Esophagus muscularis mucosa (tissue), 4 donors: ENCODE measurements at regions not wholly inside any gene's neighbourhood (a gene's known extent, or its start where the extent isn't known, plus 50 kb on each side); places are given as distances from the start of the nearest gene placed in this dataset.

Experiments used
- EP300 ChIP-seq: sonication (generic); formaldehyde crosslinking; IDR thresholded peaks from one replicate; pipeline ENCODE4 v1.6.1; 2017; ENCODE audit warnings: antibody characterized with exemption
- POLR2A ChIP-seq: fragments of 450-650 bp; IDR thresholded peaks from one replicate; pipeline ENCODE4 v1.6.1; 2017; ENCODE audit warnings: antibody characterized with exemption, moderate library complexity, mild to moderate bottlenecking, low read depth
- TF ChIP-seq, protein P1 (sequence below), 3 experiments: fragments of 200-600 bp in 2 of 3; fragments of 450-650 bp in 1 of 3; sonication (generic) in 2 of 3; IDR thresholded peaks; one replicate each; pipeline ENCODE4 v1.5.1; 2017 to 2019; ENCODE audit warnings: antibody characterized with exemption in 3 of 3, mild to moderate bottlenecking in 2 of 3, moderate library complexity in 1 of 3

DNA sequence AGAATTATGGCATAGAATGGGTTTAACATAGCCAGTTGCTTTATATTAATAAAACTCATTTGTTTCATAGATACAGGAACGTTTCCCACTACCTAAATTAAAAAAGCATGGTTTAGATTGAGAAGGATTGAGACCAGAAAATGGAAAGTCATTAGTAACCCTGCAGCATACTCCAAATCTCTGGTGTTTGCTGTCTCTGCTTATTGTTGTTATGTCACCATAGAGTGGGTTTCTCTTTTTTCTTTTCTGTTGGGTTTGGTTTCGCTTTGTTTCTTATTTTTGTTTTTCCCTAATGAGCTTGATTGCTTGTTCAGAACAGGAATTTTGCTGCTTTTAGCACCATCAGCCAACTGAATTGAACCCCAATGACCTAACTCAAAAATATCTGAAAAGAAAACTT, 1034.8 kb downstream of the MAT2B start:
- TF ChIP-seq, protein P1, sequence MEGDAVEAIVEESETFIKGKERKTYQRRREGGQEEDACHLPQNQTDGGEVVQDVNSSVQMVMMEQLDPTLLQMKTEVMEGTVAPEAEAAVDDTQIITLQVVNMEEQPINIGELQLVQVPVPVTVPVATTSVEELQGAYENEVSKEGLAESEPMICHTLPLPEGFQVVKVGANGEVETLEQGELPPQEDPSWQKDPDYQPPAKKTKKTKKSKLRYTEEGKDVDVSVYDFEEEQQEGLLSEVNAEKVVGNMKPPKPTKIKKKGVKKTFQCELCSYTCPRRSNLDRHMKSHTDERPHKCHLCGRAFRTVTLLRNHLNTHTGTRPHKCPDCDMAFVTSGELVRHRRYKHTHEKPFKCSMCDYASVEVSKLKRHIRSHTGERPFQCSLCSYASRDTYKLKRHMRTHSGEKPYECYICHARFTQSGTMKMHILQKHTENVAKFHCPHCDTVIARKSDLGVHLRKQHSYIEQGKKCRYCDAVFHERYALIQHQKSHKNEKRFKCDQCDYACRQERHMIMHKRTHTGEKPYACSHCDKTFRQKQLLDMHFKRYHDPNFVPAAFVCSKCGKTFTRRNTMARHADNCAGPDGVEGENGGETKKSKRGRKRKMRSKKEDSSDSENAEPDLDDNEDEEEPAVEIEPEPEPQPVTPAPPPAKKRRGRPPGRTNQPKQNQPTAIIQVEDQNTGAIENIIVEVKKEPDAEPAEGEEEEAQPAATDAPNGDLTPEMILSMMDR (IDR thresholded peaks at IDR 0.05) = no peak
- TF ChIP-seq EP300 = no peak
- no peak for TF ChIP-seq POLR2A
